BJ (cell line): ENCODE measurements at regions not wholly inside any gene's neighbourhood (a gene's known extent, or its start where the extent isn't known, plus 50 kb on each side); places are given as distances from the start of the nearest gene placed in this dataset.

ENCODE experiments used
- CTCF ChIA-PET: fragments of 350-600 bp; formaldehyde crosslinking; extraction: SDS; loops from one replicate; lab custom pipeline; 2021; ENCODE audit warnings: antibody characterized with exemption, inconsistent platforms; lab: Yijun Ruan, JAX
- POLR2A ChIA-PET: fragments of 300-600 bp; sonication (Branson Sonifier 250); formaldehyde crosslinking; extraction: SDS; loops from one replicate; lab custom pipeline; 2021; ENCODE audit warnings: antibody characterized with exemption; lab: Charles Lee
- DNase-seq: peaks from one replicate; pipeline ENCODE4 v3.0.0-alpha.2; 2011; ENCODE audit warnings: low read depth
- H3K27me3 ChIP-seq: 2 replicates; pipeline ENCODE4 v1.6.0; 2011; ENCODE audit warnings: low read length; ENCODE audit not compliant: control insufficient read depth, insufficient read depth
- H3K36me3 ChIP-seq: 2 replicates; pipeline ENCODE4 v1.5.1; 2011; ENCODE audit warnings: low read length; ENCODE audit not compliant: control insufficient read depth, insufficient read depth
- H3K4me3 ChIP-seq: 2 replicates; pipeline ENCODE4 v1.5.1; 2011; ENCODE audit warnings: low read depth, mild to moderate bottlenecking, control low read depth, low read length
- CTCF ChIP-seq: IDR thresholded peaks from 2 replicates; pipeline ENCODE4 v1.5.1; 2011; ENCODE audit warnings: low read depth, mild to moderate bottlenecking, control low read depth, inconsistent platforms, low read length, moderate library complexity; ENCODE audit not compliant: insufficient read depth

DNA sequence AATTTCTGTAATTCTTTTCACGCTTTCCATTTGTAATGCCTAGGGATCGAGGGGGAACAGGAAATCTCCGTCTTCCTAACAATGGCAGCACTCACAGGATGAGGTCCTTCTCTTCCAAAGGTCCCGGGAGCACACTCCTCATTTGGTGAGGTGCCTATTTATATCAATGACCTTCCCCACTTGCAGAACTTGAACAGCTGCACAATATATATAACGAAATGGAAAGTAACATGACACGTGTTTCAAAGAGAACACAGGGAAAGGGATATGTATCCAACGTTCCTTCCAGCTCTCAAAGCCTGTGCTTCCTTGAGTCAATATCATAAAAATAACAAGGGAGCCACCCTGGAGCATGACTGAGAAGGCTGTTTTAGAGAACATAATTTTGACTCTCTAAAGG, 78.6 kb upstream of the RBM24 start:
- CTCF ChIA-PET: no interaction called here
- DNase-seq: no peak
- POLR2A ChIA-PET: no interaction called here
- no peaks in the 10 kb centered on the region for H3K27me3 ChIP-seq
- H3K36me3 ChIP-seq: no peaks in the 10 kb centered on the region
- TF ChIP-seq CTCF: no peak
- no peak overlapping the region for H3K4me3 ChIP-seq

DNA sequence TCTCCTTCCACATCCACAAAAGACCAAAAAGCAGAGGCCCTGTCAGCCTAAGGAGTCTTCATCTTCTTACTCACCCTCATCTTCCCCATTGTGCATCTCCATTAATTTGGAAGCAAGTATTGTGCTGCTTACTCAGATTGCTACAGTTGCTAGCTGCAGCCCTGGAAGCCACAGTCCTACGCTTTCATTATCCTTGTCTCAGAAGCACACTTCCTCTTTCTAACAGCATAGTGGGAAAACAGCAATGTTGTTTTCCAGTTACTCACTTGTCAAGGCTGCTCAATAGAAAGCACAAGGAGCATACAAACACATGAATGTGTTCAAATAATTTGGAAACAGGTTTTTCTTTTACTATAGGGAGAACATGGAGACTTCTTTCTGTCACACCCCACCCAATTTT, 76.6 kb upstream of the RBM24 start:
- Histone ChIP-seq H3K36me3 (no peaks in the 10 kb centered on the region), H3K27me3 (no peaks in the 10 kb centered on the region), H3K4me3 (no peak overlapping the region)
- ChIA-PET POLR2A (no interaction called here), CTCF (interaction anchor here (0.6 kb wide), 1 partner anchor 216 kb away, joined by 4 read pairs; no protein-coding TSS in a partner anchor)
- no peak for DNase-seq
- TF ChIP-seq CTCF: no peak

DNA sequence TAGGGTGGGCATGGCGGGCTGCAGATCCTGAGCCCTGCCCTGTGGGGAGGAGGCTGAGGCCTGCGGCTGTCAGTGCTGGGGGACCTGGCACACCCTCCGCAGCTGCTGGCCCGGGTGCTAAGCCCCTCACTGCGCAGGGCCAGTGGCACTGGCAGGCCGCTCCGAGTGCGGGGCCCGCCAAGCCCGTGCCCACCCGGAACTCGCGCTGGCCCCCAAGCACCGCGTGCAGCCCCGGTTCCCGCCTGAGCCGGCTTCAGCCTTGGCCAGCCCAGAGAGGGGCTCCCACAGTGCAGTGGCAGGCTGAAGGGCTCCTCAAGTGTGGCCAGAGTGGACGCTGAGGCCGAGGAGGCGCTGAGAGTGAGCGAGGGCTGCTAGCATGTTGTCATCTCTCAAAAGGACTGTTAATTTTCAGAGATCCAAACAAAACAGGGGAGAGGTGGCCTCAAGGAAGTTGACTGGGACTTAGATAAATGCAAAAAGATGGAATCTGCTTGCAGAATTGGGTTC, 74.5 kb upstream of the RBM24 start:
- H3K27me3 ChIP-seq: no peaks in the 10 kb centered on the region

DNA sequence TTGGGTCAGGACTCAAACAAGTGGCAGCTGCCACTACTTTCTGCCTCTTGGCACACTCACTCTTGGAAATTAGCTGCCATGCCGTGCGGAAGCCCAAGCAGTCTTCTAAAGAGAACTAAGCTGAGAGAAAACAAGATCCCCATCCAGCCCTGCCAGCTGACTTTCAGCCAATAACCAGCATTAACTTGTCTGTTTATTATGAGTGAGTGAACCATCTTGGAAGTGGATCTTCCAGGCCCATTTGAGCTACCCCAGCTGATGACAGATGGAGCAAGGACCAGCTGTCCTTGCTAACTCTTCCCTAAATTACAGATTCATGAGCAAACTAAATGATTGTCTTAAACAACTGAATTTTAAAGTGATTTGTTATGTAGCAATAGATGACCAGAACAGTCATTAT, 73.9 kb upstream of the RBM24 start:
- H3K27me3 ChIP-seq: no peaks in the 10 kb centered on the region
- no peak overlapping the region for H3K4me3 ChIP-seq
- ChIA-PET POLR2A (no interaction called here), CTCF (no interaction called here)
- H3K36me3 ChIP-seq: no peaks in the 10 kb centered on the region
- TF ChIP-seq CTCF: no peak
- no peak for DNase-seq

More for the DNA sequence above, 74.5 kb upstream of the RBM24 start:
- CTCF ChIA-PET: interaction anchor here (0.6 kb wide), 1 partner anchor 48 kb away, joined by 3 read pairs; no protein-coding TSS in a partner anchor
- Histone ChIP-seq H3K36me3 (no peaks in the 10 kb centered on the region), H3K4me3 (no peak overlapping the region)
- DNase-seq: no peak
- POLR2A ChIA-PET: no interaction called here
- TF ChIP-seq CTCF: no peak

- ChIA-PET POLR2A (no interaction called here), CTCF (interaction anchor here (1.5 kb wide), 1 partner anchor 373 kb away, joined by 5 read pairs; no protein-coding TSS in a partner anchor)
- Histone ChIP-seq H3K36me3 (no peaks in the 10 kb centered on the region), H3K4me3 (no peak overlapping the region), H3K27me3 (no peaks in the 10 kb centered on the region)
- no peak for TF ChIP-seq CTCF
- no peak for DNase-seq
These were observed 70.5 kb upstream of the RBM24 start for GRCh38 chr6:17210683-17211082.
